HCT116 (cell line): ENCODE measurements at regions not wholly inside any gene's neighbourhood (a gene's known extent, or its start where the extent isn't known, plus 50 kb on each side); places are given as distances from the start of the nearest gene placed in this dataset.

Experiments
- ATAC-seq: fragments of 200-7000 bp; cut with Tn5 transposase; 2 replicates; pipeline ENCODE4 v1.9.1; 2020; ENCODE audit warnings: mild to moderate bottlenecking, moderate library complexity
- BruUV-seq: library from RNA; stranded (reverse); fragments of 400-500 nt; replicated peaks from 2 replicates; lab custom pipeline; 2021; lab: Mats Ljungman, UMichigan
- CTCF ChIA-PET: fragments of 300-600 bp; sonication (Branson Sonifier 250); formaldehyde crosslinking; loops from one replicate; lab custom pipeline; 2021; ENCODE audit warnings: antibody characterized with exemption; lab: Charles Lee
- POLR2A ChIA-PET: fragments of 300-600, 350-600 bp; sonication (Branson Sonifier 250); formaldehyde crosslinking; loops from one replicate; lab custom pipeline; 2021; ENCODE audit warnings: antibody characterized with exemption; lab: Charles Lee
- RAD21 ChIA-PET, 2 experiments: fragments of 300-600 bp; sonication (Branson Sonifier 250); formaldehyde crosslinking; loops; one replicate each; lab custom pipeline; 2023; ENCODE audit warnings: low total read pairs in 2 of 2; ENCODE audit not compliant: uncharacterized antibody in 2 of 2, unreplicated experiment in 2 of 2, low non-redundant PET in 1 of 2; lab: Charles Lee
- DNase-seq: peaks from one replicate; pipeline ENCODE4 v3.0.0-alpha.2; 2010; ENCODE audit warnings: low read depth, low spot score
- H2AFZ ChIP-seq: fragments of 200-600 bp; shearing (Covaris generic), sonication (generic); 2 replicates; pipeline ENCODE4 v1.6.1; 2017; ENCODE audit warnings: low read depth, mixed run types, mixed read lengths, antibody characterized with exemption, low read length; ENCODE audit not compliant: poor library complexity, severe bottlenecking
- H3K27ac ChIP-seq: 2 replicates; pipeline ENCODE4 v1.5.1; 2012; ENCODE audit warnings: low read depth, low read length
- H3K27me3 ChIP-seq: fragments of 200-600 bp; sonication (generic); 2 replicates; pipeline ENCODE4 v1.6.1; 2016; ENCODE audit warnings: mixed run types, low read length, mixed read lengths; ENCODE audit not compliant: insufficient read depth
- H3K36me3 ChIP-seq, 2 experiments: fragments of 200-500 bp in 1 of 2; fragments of 200-600 bp in 1 of 2; sonication (Bioruptor generic) in 1 of 2; sonication (generic) in 1 of 2; 2 replicates each; pipeline versions ENCODE4 v1.5.1 to v1.6.1; 2014 to 2016; ENCODE audit warnings: low read length in 2 of 2, inconsistent platforms in 1 of 2, mixed read lengths in 1 of 2, mixed run types in 1 of 2; ENCODE audit not compliant: insufficient read depth in 2 of 2, control insufficient read depth in 1 of 2
- H3K4me1 ChIP-seq, 2 experiments: fragments of 200-600 bp in 1 of 2; sonication (generic) in 1 of 2; 2 replicates each; pipeline versions ENCODE4 v1.5.1 to v1.6.1; 2012 to 2017; ENCODE audit warnings: low read length in 2 of 2, inconsistent platforms in 1 of 2, mild to moderate bottlenecking in 1 of 2, mixed read lengths in 1 of 2, mixed run types in 1 of 2, moderate library complexity in 1 of 2; ENCODE audit not compliant: insufficient read depth in 2 of 2, control insufficient read depth in 1 of 2
- H3K4me2 ChIP-seq: fragments of 200-600 bp; sonication (generic); 2 replicates; pipeline ENCODE4 v1.6.1; 2017; ENCODE audit warnings: mixed run types, low read length, mixed read lengths
- H3K4me3 ChIP-seq, 2 experiments: fragments of 200-600 bp in 1 of 2; sonication (generic) in 1 of 2; replicated peaks in 1 of 2; 2 replicates each; pipeline ENCODE4 v1.5.1; 2011 to 2016; ENCODE audit warnings: low read length in 2 of 2, control low read depth in 1 of 2, low read depth in 1 of 2, mild to moderate bottlenecking in 1 of 2, mixed read lengths in 1 of 2, mixed run types in 1 of 2
- H3K79me2 ChIP-seq: fragments of 200-600 bp; sonication (generic); 2 replicates; pipeline ENCODE4 v1.6.1; 2017; ENCODE audit warnings: mild to moderate bottlenecking, mixed run types, low read length, moderate library complexity, mixed read lengths; ENCODE audit not compliant: insufficient read depth
- H3K9ac ChIP-seq: fragments of 200-600 bp; sonication (generic); 2 replicates; pipeline ENCODE4 v1.6.1; 2016; ENCODE audit warnings: low read length, mixed read lengths
- H3K9me2 ChIP-seq: fragments of 200-600 bp; sonication (generic), shearing (Covaris generic); 2 replicates; pipeline ENCODE4 v1.6.1; 2017; ENCODE audit warnings: mixed run types, mild to moderate bottlenecking, moderate library complexity; ENCODE audit not compliant: insufficient read depth
- H3K9me3 ChIP-seq, 2 experiments: fragments of 200-500 bp in 1 of 2; fragments of 200-600 bp in 1 of 2; sonication (Bioruptor generic) in 1 of 2; sonication (generic) in 1 of 2; 2 replicates each; pipeline ENCODE4 v1.6.1; 2014 to 2017; ENCODE audit warnings: low read length in 2 of 2, mixed read lengths in 2 of 2, inconsistent platforms in 1 of 2, low read depth in 1 of 2, mild to moderate bottlenecking in 1 of 2, mixed run types in 1 of 2, moderate library complexity in 1 of 2; ENCODE audit not compliant: control insufficient read depth in 1 of 2, insufficient read depth in 1 of 2
- H4K20me1 ChIP-seq: fragments of 200-600 bp; sonication (generic), shearing (Covaris generic); 2 replicates; pipeline ENCODE4 v1.6.1; 2017; ENCODE audit warnings: mixed run types, mild to moderate bottlenecking, moderate library complexity; ENCODE audit not compliant: insufficient read depth
- CEBPB ChIP-seq: IDR thresholded peaks from 2 replicates; pipeline ENCODE4 v1.6.1; 2012; ENCODE audit warnings: low read depth
- CTCF ChIP-seq, 3 experiments: fragments of 200-600 bp in 1 of 3; sonication (generic) in 1 of 3; IDR thresholded peaks in 2 of 3; conservative IDR thresholded peaks in 1 of 3; 2 replicates each; pipeline ENCODE4 v1.5.1; 2012 to 2017; ENCODE audit warnings: low read depth in 2 of 3, low read length in 2 of 3, antibody characterized with exemption in 1 of 3, borderline replicate concordance in 1 of 3, control low read depth in 1 of 3, mild to moderate bottlenecking in 1 of 3, mixed read lengths in 1 of 3, mixed run types in 1 of 3, moderate library complexity in 1 of 3; ENCODE audit not compliant: insufficient read depth in 1 of 3
- EZH2phosphoT487 ChIP-seq: fragments of 200-600 bp; IDR thresholded peaks from 2 replicates; pipeline ENCODE4 v1.6.1; 2018; ENCODE audit warnings: antibody characterized with exemption, borderline replicate concordance
- SIN3A ChIP-seq: IDR thresholded peaks from 2 replicates; pipeline ENCODE4 v1.6.1; 2012; ENCODE audit warnings: low read depth
- SRF ChIP-seq: IDR thresholded peaks from 2 replicates; pipeline ENCODE4 v1.6.1; 2012; ENCODE audit warnings: low read depth
- YY1 ChIP-seq: IDR thresholded peaks from 2 replicates; pipeline ENCODE4 v1.6.1; 2011; ENCODE audit warnings: low read length, low read depth, moderate library complexity, mild to moderate bottlenecking; ENCODE audit not compliant: insufficient replicate concordance; ENCODE audit errors: extremely low read depth
- ZBTB33 ChIP-seq: IDR thresholded peaks from 2 replicates; pipeline ENCODE4 v1.6.1; 2011; ENCODE audit warnings: mild to moderate bottlenecking, low read length, moderate library complexity; ENCODE audit not compliant: insufficient replicate concordance; ENCODE audit errors: extremely low read depth
- ZFX ChIP-seq: fragments of 450-650 bp; IDR thresholded peaks from 2 replicates; pipeline ENCODE4 v1.6.1; 2017
- intact Hi-C: fragments of 100-400 bp; cut with micrococcal nuclease; formaldehyde crosslinking; loops from 2 replicates; pipeline ENCODE4 v1.10.0; 2022

GRCh38 chr5:17373406-17373805 lies 124.6 kb upstream of the TAF11L2 start:
- H4K20me1 ChIP-seq = no peaks in the 10 kb centered on the region
- no peak for DNase-seq
- CTCF ChIA-PET = no interaction called here
- no TSS peak for BruUV-seq
- no peak for ATAC-seq
- TF ChIP-seq YY1 = no peak
- TF ChIP-seq SIN3A = no peak
- no peak for TF ChIP-seq ZFX
- TF ChIP-seq ZBTB33 = no peak
- TF ChIP-seq SRF = no peak
- TF ChIP-seq CEBPB = no peak
- no peaks in the 10 kb centered on the region for H3K9me2 ChIP-seq
- intact Hi-C loops = no loop called here
- no peak overlapping the region for H2AFZ ChIP-seq
- no peak overlapping the region for H3K4me2 ChIP-seq
- H3K79me2 ChIP-seq = no peaks in the 10 kb centered on the region
- POLR2A ChIA-PET = no interaction called here
- RAD21 ChIA-PET = no interaction called here
- H3K36me3 ChIP-seq = no peaks in the 10 kb centered on the region
- H3K27me3 ChIP-seq = no peaks in the 10 kb centered on the region
- H3K9ac ChIP-seq = no peak overlapping the region
- H3K4me3 ChIP-seq = no peak overlapping the region
- H3K9me3 ChIP-seq = no peaks in the 10 kb centered on the region
- no peak overlapping the region for H3K27ac ChIP-seq
- H3K4me1 ChIP-seq = no peaks in the 10 kb centered on the region

GRCh38 chr5:17373814-17374556 lies 124.0 kb upstream of the TAF11L2 start:
- H2AFZ ChIP-seq = no peak overlapping the region
- H3K9me2 ChIP-seq = no peaks in the 10 kb centered on the region
- H4K20me1 ChIP-seq = no peaks in the 10 kb centered on the region
- intact Hi-C loops = no loop called here
- H3K4me1 ChIP-seq = no peaks in the 10 kb centered on the region
- TF ChIP-seq ZFX (no peak), EZH2phosphoT487 (no peak), CTCF (IDR thresholded peaks at IDR 0.05 in 2 of 3, conservative IDR thresholded peaks at IDR 0.05 in 1 of 3; ENCODE audit: borderline replicate concordance in 1 of 3, insufficient read depth in 1 of 3, low read depth in 2 of 3, low read length in 2 of 3) (no peak)
- CTCF ChIA-PET = no interaction called here
- ATAC-seq (no peak), DNase-seq (no peak)
- no peaks in the 10 kb centered on the region for H3K9me3 ChIP-seq
- H3K27me3 ChIP-seq = no peaks in the 10 kb centered on the region
- H3K36me3 ChIP-seq = no peaks in the 10 kb centered on the region
- no peak overlapping the region for H3K9ac ChIP-seq
- POLR2A ChIA-PET = no interaction called here
- RAD21 ChIA-PET = no interaction called here
- no peak overlapping the region for H3K4me3 ChIP-seq
- no peaks in the 10 kb centered on the region for H3K79me2 ChIP-seq
- H3K27ac ChIP-seq = no peak overlapping the region
- H3K4me2 ChIP-seq = no peak overlapping the region
- no TSS peak for BruUV-seq
